Activated naive CD4-positive, alpha-beta T cell treated with anti-CD3 and anti-CD28 coated beads, Interleukin-2, amount 10 ng/mL, durations not matched to agents 7 days and 5 days (primary cell): ENCODE measurements at regions not wholly inside any gene's neighbourhood (a gene's known extent, or its start where the extent isn't known, plus 50 kb on each side); places are given as distances from the start of the nearest gene placed in this dataset.
"Not testable (repeated sequence)": the region's sequence is repeated elsewhere in the genome, so short reads cannot be mapped to it uniquely, and the experiment has no call there.

Source experiments
- CTCF ChIA-PET: fragments of 350-600 bp; sonication (Branson Sonifier 250); formaldehyde crosslinking; loops from one replicate; lab custom pipeline; 2021; ENCODE audit warnings: antibody characterized with exemption; lab: Charles Lee
- DNase-seq: peaks from one replicate; pipeline ENCODE4 v3.0.0-alpha.2; 2020
- H3K27ac Mint-ChIP-seq: one replicate; pipeline ENCODE4 v1.8.0; 2021; ENCODE audit warnings: mild to moderate bottlenecking, moderate library complexity, mixed read lengths
- H3K27me3 Mint-ChIP-seq: one replicate; pipeline ENCODE4 v1.8.0; 2021; ENCODE audit warnings: mild to moderate bottlenecking, mixed read lengths
- H3K36me3 Mint-ChIP-seq: one replicate; pipeline ENCODE4 v1.8.0; 2021; ENCODE audit warnings: mixed read lengths
- H3K4me1 Mint-ChIP-seq: one replicate; pipeline ENCODE4 v1.8.0; 2021; ENCODE audit warnings: mixed read lengths
- H3K4me3 Mint-ChIP-seq: one replicate; pipeline ENCODE4 v1.8.0; 2021; ENCODE audit warnings: mild to moderate bottlenecking, moderate library complexity, mixed read lengths
- H3K9me3 Mint-ChIP-seq: one replicate; pipeline ENCODE4 v1.8.0; 2021; ENCODE audit warnings: mixed read lengths

DNA sequence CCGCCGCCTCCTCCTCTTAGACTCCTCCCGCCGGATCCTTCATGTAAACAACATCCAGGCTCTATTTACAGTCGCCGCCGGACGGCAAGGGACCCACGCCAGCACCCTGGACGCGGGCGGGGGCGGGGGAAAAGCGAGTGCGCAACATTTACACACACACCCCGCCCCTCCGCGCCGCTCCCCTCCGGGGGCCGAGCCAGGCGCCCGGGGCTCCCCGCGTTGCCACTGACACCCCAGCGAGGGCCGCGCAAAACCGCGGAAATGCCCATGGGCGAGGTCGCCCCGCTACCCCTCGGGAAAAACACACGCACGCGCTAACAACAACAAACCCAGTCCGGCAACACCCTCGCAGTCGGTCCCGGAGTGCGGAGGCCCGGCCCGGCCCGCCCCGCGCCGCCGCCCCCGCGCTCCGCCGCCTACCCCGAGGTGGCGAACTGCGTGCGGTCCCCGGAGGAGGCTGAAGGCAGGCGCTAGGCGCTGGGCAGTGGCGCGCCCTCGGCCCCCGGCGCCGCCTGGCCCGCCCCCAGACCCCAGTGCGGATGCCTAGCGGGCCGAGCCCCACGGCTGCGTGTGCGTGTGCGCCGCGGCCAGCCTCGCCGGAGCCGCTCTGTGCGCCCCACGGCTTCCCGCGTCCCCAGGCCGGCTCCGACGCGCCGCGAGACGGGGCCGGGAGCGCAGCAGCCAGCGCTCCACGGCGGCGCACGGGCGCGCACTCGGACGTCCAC is 81.1 kb upstream of the AK4 start:
- Mint-ChIP-seq H3K9me3 (no peaks in the 10 kb centered on the region), H3K36me3 (no peaks in the 10 kb centered on the region), H3K4me1 (peaks cover 45% of the 10 kb centered on the region), H3K27me3 (peaks cover 21% of the 10 kb centered on the region), H3K4me3 (peak overlapping the region; percentile 92), H3K27ac (peak overlapping the region; percentile 80)
- CTCF ChIA-PET, result interaction anchor here (5.5 kb wide), 1 partner anchor 8 kb away, joined by 79 read pairs; no protein-coding TSS in a partner anchor
- DNase-seq, result peak; percentile 82

GRCh38 chr1:65067491-65068201 is 80.4 kb upstream of the AK4 start:
- CTCF ChIA-PET, result no interaction called here
- peak overlapping the region; percentile 92 for H3K27ac Mint-ChIP-seq

DNA sequence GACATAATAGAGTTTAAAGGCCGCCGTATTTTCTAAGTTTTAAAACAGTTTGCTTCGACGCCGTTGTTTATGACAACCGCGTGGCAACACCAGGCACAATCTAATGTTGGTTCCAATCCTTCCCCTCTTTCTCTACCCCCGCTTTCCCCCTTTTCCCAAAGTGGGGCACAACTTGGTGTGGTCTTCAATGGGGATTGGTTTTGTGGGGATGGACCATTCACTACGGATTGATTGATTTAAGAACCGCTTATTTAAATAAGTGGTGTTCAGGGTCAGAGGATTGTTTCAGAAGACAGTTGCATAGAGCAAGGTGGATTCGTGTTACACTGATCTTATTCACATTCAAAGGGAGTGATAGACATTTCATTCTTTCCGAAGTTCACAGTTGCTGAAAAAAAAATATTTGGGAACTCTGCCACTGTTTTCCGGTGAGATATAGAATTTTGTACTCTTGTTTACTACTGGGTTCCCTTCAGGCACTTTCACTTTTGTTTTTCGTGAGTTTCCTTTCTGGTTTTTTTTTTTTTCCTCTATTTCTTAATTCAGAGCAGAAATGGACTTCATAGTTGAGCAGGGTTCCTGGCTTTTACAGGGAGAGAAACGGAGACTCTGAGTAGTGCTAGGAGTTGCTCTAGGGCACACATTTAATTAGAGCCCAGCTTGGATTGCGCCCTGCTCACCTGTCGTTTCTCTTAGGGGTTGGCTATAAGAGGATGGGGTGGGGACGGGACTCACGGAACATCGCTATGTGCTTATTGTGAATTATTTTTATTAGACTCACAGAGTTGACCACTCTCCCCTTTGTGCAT is 79.6 kb upstream of the AK4 start:
- Mint-ChIP-seq H3K36me3 (no peaks in the 10 kb centered on the region), H3K4me3 (peak overlapping the region; percentile 82), H3K27me3 (peaks cover 24% of the 10 kb centered on the region), H3K27ac (peak overlapping the region; percentile 92), H3K4me1 (peaks cover 40% of the 10 kb centered on the region), H3K9me3 (no peaks in the 10 kb centered on the region)
- CTCF ChIA-PET, result no interaction called here
- peak; percentile 40 for DNase-seq

More at GRCh38 chr1:65067491-65068201, 80.4 kb upstream of the AK4 start:
- Mint-ChIP-seq H3K4me3 (peak overlapping the region; percentile 82), H3K4me1 (peaks cover 45% of the 10 kb centered on the region), H3K36me3 (no peaks in the 10 kb centered on the region), H3K27me3 (peaks cover 21% of the 10 kb centered on the region), H3K9me3 (no peaks in the 10 kb centered on the region)
- peak; percentile 68 for DNase-seq

DNA sequence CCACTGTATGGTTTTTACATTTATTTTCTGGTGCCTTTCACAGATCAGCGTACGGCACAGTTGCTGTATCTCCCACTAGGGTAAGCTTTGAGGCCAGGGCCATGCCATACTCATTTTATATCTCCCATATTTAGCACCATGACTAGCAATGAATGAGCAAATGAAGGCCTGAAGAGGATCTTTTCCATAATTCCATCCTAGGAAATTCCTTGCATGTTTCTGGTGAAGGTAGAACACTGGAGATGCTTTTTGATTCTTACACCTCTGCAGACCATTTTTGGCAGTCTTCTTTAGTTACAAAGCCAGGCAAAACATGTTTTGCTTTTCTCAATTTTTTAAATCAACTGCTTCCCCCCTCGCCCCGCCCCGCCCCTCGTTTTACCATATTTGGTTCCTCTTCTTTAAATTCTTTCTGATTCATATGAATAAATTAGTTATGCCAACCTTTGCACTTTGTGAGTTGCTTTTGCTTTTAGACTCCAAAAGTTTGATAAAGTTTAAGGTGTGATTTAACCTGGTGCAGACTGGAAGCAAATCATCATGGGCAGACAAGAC is 78.9 kb upstream of the AK4 start:
- no peaks in the 10 kb centered on the region for H3K36me3 Mint-ChIP-seq
- DNase-seq, result peak; percentile 65

GRCh38 chr1:65072845-65073244 is 75.2 kb upstream of the AK4 start:
- Mint-ChIP-seq H3K4me3 (no peak overlapping the region), H3K27ac (no peak overlapping the region), H3K27me3 (peaks cover 3% of the 10 kb centered on the region), H3K36me3 (no peaks in the 10 kb centered on the region), H3K9me3 (no peaks in the 10 kb centered on the region), H3K4me1 (peaks cover 19% of the 10 kb centered on the region)
- CTCF ChIA-PET, result interaction anchor here (6.6 kb wide), 1 partner anchor 9 kb away, joined by 79 read pairs; no protein-coding TSS in a partner anchor
- DNase-seq, result no peak

More for the DNA sequence above, 78.9 kb upstream of the AK4 start:
- CTCF ChIA-PET, result no interaction called here
- Mint-ChIP-seq H3K9me3 (no peaks in the 10 kb centered on the region), H3K27ac (peak overlapping the region; percentile 92), H3K4me3 (peak overlapping the region; percentile 82), H3K4me1 (peaks cover 40% of the 10 kb centered on the region), H3K27me3 (peaks cover 24% of the 10 kb centered on the region)

- CTCF ChIA-PET, result interaction anchor here (0.5 to 6.6 kb wide), 22 partner anchors 11 to 1166 kb away, joined by 3 to 79 read pairs (median 3); no protein-coding TSS in a partner anchor
- Mint-ChIP-seq H3K4me1 (peaks cover 2% of the 10 kb centered on the region), H3K4me3 (no peak overlapping the region), H3K27ac (no peak overlapping the region), H3K9me3 (no peaks in the 10 kb centered on the region), H3K36me3 (no peaks in the 10 kb centered on the region), H3K27me3 (peaks cover 7% of the 10 kb centered on the region)
- peak; percentile 79 for DNase-seq
These were observed 72.7 kb upstream of the AK4 start for GRCh38 chr1:65075123-65075976.

DNA sequence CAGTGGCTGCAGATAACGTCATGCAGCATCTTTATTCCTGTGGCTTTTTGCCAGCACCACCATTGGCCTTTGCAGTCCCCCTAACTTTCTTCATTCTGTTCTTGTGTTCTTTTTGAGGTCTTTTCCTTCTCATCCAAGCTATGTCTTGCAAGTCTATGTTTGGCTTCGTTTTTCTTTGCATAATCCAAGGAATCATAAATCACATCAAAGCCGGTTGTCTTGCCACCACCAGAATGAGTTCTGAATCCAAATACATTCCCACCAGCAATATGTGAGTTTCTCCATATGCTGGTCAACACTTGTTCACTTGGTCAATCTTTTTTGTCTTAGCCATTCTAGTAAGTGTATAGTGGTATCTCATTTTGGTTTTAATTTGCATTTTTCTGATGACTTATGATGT is 70.6 kb upstream of the AK4 start:
- Mint-ChIP-seq H3K4me3 (no peak overlapping the region), H3K27me3 (peaks cover 7% of the 10 kb centered on the region), H3K4me1 (peaks cover 2% of the 10 kb centered on the region), H3K27ac (no peak overlapping the region), H3K9me3 (no peaks in the 10 kb centered on the region), H3K36me3 (no peaks in the 10 kb centered on the region)
- DNase-seq, result no peak
- CTCF ChIA-PET, result interaction anchor here (0.7 to 6.6 kb wide), 2 partner anchors 13 to 610 kb away, joined by 4 to 79 read pairs; no protein-coding TSS in a partner anchor

- Mint-ChIP-seq H3K27ac (no peak overlapping the region), H3K9me3 (no peaks in the 10 kb centered on the region), H3K4me1 (peaks cover 2% of the 10 kb centered on the region), H3K36me3 (no peaks in the 10 kb centered on the region), H3K27me3 (peaks cover 7% of the 10 kb centered on the region), H3K4me3 (no peak overlapping the region)
- no peak for DNase-seq
- CTCF ChIA-PET, result interaction anchor here (0.7 kb wide), 1 partner anchor 129 kb away, joined by 3 read pairs; no protein-coding TSS in a partner anchor
These were observed 68.1 kb upstream of the AK4 start for GRCh38 chr1:65079941-65080340.

- Mint-ChIP-seq H3K27me3 (peaks cover 9% of the 10 kb centered on the region), H3K27ac (no peak overlapping the region), H3K4me3 (no peak overlapping the region), H3K4me1 (no peaks in the 10 kb centered on the region), H3K9me3 (peaks cover 3% of the 10 kb centered on the region), H3K36me3 (no peaks in the 10 kb centered on the region)
- CTCF ChIA-PET, result no interaction called here
- no peak for DNase-seq
These were observed 65.5 kb upstream of the AK4 start for GRCh38 chr1:65082346-65083040.

- Mint-ChIP-seq H3K36me3 (no peaks in the 10 kb centered on the region), H3K4me3 (no peak overlapping the region), H3K4me1 (no peaks in the 10 kb centered on the region), H3K27ac (no peak overlapping the region), H3K27me3 (peaks cover 15% of the 10 kb centered on the region), H3K9me3 (peaks cover 7% of the 10 kb centered on the region)
- no peak for DNase-seq
- CTCF ChIA-PET, result no interaction called here
These were observed 64.6 kb upstream of the AK4 start for GRCh38 chr1:65083263-65083896.

DNA sequence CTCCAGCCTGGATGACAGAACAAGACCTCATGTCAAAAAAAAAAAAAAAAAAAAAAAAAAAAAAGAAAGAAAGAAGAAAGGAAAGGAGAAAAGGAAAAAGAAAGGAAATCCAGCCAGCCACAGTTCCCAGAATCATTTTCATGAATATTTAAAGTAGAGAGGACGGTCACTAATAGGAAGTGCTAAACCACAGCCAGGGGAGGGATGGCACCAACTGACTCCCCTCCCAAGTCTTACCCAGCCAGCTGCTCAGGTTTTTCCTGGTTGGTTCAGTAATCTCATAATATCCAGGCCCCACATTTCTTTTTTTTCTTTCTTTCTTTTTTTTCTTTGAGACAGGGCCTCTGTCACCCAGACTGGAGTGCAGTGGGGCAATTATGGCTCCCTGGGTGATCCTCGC is 63.9 kb upstream of the AK4 start:
- peaks cover 15% of the 10 kb centered on the region for H3K27me3 Mint-ChIP-seq
- H3K27ac Mint-ChIP-seq, result no peak overlapping the region
- no peak for DNase-seq
- H3K9me3 Mint-ChIP-seq, result peaks cover 7% of the 10 kb centered on the region
- no peak overlapping the region for H3K4me3 Mint-ChIP-seq
- CTCF ChIA-PET, result no interaction called here
- H3K36me3 Mint-ChIP-seq, result no peaks in the 10 kb centered on the region
- H3K4me1 Mint-ChIP-seq, result no peaks in the 10 kb centered on the region

GRCh38 chr1:65087519-65087918 is 60.5 kb upstream of the AK4 start:
- H3K9me3 Mint-ChIP-seq, H3K36me3 Mint-ChIP-seq, DNase-seq, H3K4me1 Mint-ChIP-seq, H3K27ac Mint-ChIP-seq, H3K4me3 Mint-ChIP-seq: not testable (repeated sequence)
- H3K27me3 Mint-ChIP-seq, result peaks cover 22% of the 10 kb centered on the region
- CTCF ChIA-PET, result interaction anchor here (1.2 kb wide), 1 partner anchor 121 kb away, joined by 4 read pairs; no protein-coding TSS in a partner anchor
